ENCODE measurements at regions not wholly inside any gene's neighbourhood (a gene's known extent, or its start where the extent isn't known, plus 50 kb on each side); places are given as distances from the start of the nearest gene placed in this dataset.

DNA sequence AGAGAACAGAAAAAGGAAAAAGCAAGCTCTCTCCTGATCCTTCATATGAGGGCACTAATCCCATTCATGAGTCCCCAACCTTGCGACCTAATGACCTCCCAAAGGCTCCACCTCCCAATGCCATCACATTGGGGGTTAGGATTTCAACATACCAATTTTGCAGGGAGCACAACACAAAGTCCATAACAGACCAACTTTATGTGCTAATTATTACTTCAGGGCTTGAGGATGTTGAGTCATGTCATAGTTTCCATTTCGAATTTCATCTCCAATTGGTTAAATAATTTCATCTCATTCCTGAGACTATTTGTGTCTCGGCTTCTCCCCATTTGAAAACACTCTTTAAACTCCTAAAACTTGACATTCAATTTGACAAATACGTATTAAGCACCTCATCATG lies 69.9 kb upstream of the KLF7 start:
- H3K4me3 ChIP-seq (ENCODE audit: low read length): no peak overlapping the region
- no peaks in the 10 kb centered on the region for H3K27me3 ChIP-seq (ENCODE audit: control insufficient read depth, insufficient read depth, low read length)
- H3K36me3 ChIP-seq (ENCODE audit: control insufficient read depth, insufficient read depth, low read length): no peaks in the 10 kb centered on the region
- no peak overlapping the region for H3K27ac ChIP-seq (ENCODE audit: low read length)
- H3K9me3 ChIP-seq (replicated peaks; ENCODE audit: control insufficient read depth, low read depth, low read length): no peaks in the 10 kb centered on the region
- peaks cover 8% of the 10 kb centered on the region for H3K4me1 ChIP-seq (ENCODE audit: control insufficient read depth, insufficient read depth, low read length)
- no CpG with 5 or more reads among the region's 4 CpGs for WGBS (ENCODE audit: insufficient coverage)
- DNase-seq: no peak

DNA sequence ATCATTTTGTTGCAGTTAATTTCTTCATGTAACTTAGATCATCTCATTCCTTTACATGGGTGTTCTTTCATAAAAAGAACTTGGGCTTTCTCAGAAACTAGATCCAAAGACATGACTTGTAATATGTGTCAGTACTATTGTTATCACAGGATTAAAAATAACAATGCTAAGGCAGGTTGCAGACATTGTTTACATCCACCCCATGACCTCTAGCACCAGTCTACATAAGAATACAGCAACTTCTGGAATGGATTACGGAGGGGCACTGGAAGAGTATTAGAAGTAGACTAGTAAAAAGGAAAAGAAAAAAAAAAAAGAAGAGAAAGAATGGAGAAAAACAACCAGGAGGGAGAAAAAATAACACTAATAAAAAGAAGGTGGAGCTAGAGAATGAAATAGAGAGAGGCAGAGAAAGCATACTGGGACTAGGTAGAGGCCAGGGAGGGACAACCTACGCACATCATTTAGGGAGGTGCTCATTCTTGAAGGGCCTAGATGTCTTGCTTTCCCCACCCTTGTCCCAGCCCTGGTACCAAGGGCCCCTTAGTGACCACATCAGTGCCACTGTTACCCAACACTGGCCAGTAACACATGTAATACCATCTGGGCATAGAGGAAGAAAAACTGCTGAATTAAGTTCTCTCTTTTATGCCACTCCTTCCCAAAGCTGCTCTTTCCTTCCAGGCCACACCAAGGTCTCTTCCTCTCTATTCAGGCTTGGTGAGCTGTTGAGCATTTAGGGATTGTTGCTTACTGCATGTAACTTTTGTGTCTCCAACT lies 70.6 kb upstream of the KLF7 start:
- peak; percentile 20 for DNase-seq
- no peaks in the 10 kb centered on the region for H3K9me3 ChIP-seq (replicated peaks; ENCODE audit: control insufficient read depth, low read depth, low read length)
- H3K36me3 ChIP-seq (ENCODE audit: control insufficient read depth, insufficient read depth, low read length): no peaks in the 10 kb centered on the region
- WGBS (ENCODE audit: insufficient coverage): no CpG with 5 or more reads among the region's 2 CpGs
- H3K4me3 ChIP-seq (ENCODE audit: low read length): no peak overlapping the region
- no peak overlapping the region for H3K27ac ChIP-seq (ENCODE audit: low read length)
- peaks cover 8% of the 10 kb centered on the region for H3K4me1 ChIP-seq (ENCODE audit: control insufficient read depth, insufficient read depth, low read length)
- H3K27me3 ChIP-seq (ENCODE audit: control insufficient read depth, insufficient read depth, low read length): no peaks in the 10 kb centered on the region

DNA sequence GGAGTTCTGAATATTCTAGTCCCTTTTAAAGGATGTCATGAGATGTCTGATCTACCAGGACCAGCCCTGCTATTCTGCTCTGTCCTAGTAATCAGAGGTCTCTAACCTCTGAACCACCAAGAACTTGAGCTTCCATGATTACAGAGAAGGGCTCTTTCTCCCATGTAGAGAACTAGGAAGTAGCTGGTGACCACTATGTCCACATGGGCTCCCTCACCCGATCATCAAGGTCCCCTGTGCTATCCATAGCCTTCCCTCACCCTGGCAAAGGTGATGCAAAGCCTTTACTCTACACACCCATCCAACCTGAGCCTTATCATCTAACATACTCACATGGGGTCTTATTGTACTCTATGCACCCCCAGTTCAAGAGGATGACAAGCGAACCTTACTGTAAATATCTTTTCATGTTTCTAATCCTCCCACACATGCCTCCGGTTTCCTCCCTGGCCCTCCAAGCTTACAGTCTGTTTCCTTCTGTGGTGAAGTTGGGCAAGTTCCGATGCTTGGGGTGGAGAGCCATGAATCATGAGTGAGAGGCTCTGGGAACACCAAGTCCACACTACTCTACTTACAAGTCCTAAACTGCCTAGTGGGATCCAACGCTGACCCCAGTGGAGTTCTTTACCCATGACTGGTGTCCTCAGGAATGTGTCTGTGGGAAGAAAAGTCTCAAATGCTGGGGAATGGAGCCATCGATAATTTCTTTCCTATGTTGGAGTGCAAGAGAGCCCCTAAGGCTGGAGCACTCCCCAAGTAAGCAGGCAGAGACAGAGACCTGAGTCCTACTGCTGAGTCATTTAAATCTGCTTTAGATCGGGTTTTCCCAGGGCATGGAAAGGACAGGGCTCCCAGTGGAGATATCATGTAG lies 73.3 kb upstream of the KLF7 start:
- H3K27ac ChIP-seq (ENCODE audit: low read length): no peak overlapping the region
- peak; percentile 30 for DNase-seq
- WGBS (ENCODE audit: insufficient coverage): 40% methylated on average over 3 of the region's 7 CpGs
- H3K36me3 ChIP-seq (ENCODE audit: control insufficient read depth, insufficient read depth, low read length): no peaks in the 10 kb centered on the region
- H3K4me3 ChIP-seq (ENCODE audit: low read length): no peak overlapping the region
- peaks cover 8% of the 10 kb centered on the region for H3K4me1 ChIP-seq (ENCODE audit: control insufficient read depth, insufficient read depth, low read length)
- H3K27me3 ChIP-seq (ENCODE audit: control insufficient read depth, insufficient read depth, low read length): no peaks in the 10 kb centered on the region
- H3K9me3 ChIP-seq (replicated peaks; ENCODE audit: control insufficient read depth, low read depth, low read length): no peaks in the 10 kb centered on the region

DNA sequence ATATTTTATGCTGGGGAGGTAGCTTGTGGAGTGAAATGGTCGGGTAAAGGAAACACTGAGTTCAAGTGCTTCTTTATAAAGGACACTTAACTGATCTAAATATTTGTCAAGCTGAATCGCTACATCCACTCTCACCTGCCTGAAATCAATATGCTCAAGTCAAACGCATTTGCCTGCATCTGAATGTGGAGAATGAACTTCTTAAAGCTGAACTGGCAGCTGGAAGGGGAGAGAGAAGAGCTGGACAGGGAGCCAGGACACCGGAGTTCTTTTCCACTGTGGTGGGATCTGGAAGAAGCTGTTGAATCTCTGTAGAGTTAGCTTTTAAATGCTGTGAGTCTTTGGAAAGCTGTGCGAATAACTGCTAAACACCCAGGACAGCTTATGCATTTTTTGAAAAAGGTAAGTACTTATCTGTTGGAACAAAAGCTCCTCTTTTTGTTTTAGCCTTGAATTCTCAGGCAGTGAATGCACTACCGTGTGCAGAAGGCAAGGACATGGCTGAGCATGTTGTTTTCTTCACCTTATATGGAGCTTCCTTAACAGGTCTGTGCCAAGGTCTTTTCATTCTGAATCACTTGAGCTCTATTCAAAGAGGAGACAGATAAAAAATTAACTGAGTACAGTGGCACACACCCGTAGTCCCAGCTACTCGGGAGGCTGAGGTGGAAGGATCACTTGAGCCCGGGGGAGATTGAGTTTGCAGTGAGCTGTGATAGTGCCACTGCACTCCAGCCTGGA lies 74.2 kb upstream of the KLF7 start:
- no peak overlapping the region for H3K27ac ChIP-seq (ENCODE audit: low read length)
- H3K4me1 ChIP-seq (ENCODE audit: control insufficient read depth, insufficient read depth, low read length): peaks cover 8% of the 10 kb centered on the region
- H3K9me3 ChIP-seq (replicated peaks; ENCODE audit: control insufficient read depth, low read depth, low read length): no peaks in the 10 kb centered on the region
- H3K4me3 ChIP-seq (ENCODE audit: low read length): no peak overlapping the region
- no peaks in the 10 kb centered on the region for H3K36me3 ChIP-seq (ENCODE audit: control insufficient read depth, insufficient read depth, low read length)
- WGBS (ENCODE audit: insufficient coverage): 68% methylated on average over 2 of the region's 9 CpGs
- no peaks in the 10 kb centered on the region for H3K27me3 ChIP-seq (ENCODE audit: control insufficient read depth, insufficient read depth, low read length)
- DNase-seq: no peak

GRCh38 chr2:207240649-207241048 lies 74.9 kb upstream of the KLF7 start:
- DNase-seq: no peak
- H3K4me1 ChIP-seq (ENCODE audit: control insufficient read depth, insufficient read depth, low read length): peaks cover 8% of the 10 kb centered on the region
- no CpG with 5 or more reads among the region's 1 CpG for WGBS (ENCODE audit: insufficient coverage)
- H3K27ac ChIP-seq (ENCODE audit: low read length): no peak overlapping the region
- H3K36me3 ChIP-seq (ENCODE audit: control insufficient read depth, insufficient read depth, low read length): no peaks in the 10 kb centered on the region
- H3K27me3 ChIP-seq (ENCODE audit: control insufficient read depth, insufficient read depth, low read length): no peaks in the 10 kb centered on the region
- H3K9me3 ChIP-seq (replicated peaks; ENCODE audit: control insufficient read depth, low read depth, low read length): no peaks in the 10 kb centered on the region
- no peak overlapping the region for H3K4me3 ChIP-seq (ENCODE audit: low read length)

GRCh38 chr2:207241198-207241597 lies 75.5 kb upstream of the KLF7 start:
- Histone ChIP-seq H3K4me3 (ENCODE audit: low read length) (no peak overlapping the region), H3K27ac (ENCODE audit: low read length) (no peak overlapping the region), H3K36me3 (ENCODE audit: control insufficient read depth, insufficient read depth, low read length) (no peaks in the 10 kb centered on the region), H3K9me3 (replicated peaks; ENCODE audit: control insufficient read depth, low read depth, low read length) (no peaks in the 10 kb centered on the region), H3K4me1 (ENCODE audit: control insufficient read depth, insufficient read depth, low read length) (peaks cover 8% of the 10 kb centered on the region), H3K27me3 (ENCODE audit: control insufficient read depth, insufficient read depth, low read length) (no peaks in the 10 kb centered on the region)
- WGBS (ENCODE audit: insufficient coverage): 100% methylated on average over 1 of the region's 3 CpGs
- DNase-seq: no peak

GRCh38 chr2:207243601-207244000 lies 77.9 kb upstream of the KLF7 start:
- Histone ChIP-seq H3K4me1 (ENCODE audit: control insufficient read depth, insufficient read depth, low read length) (peaks cover 8% of the 10 kb centered on the region), H3K36me3 (ENCODE audit: control insufficient read depth, insufficient read depth, low read length) (no peaks in the 10 kb centered on the region), H3K9me3 (replicated peaks; ENCODE audit: control insufficient read depth, low read depth, low read length) (no peaks in the 10 kb centered on the region), H3K27ac (ENCODE audit: low read length) (no peak overlapping the region), H3K4me3 (ENCODE audit: low read length) (no peak overlapping the region), H3K27me3 (ENCODE audit: control insufficient read depth, insufficient read depth, low read length) (no peaks in the 10 kb centered on the region)
- no peak for DNase-seq
- WGBS (ENCODE audit: insufficient coverage): no CpG with 5 or more reads among the region's 1 CpG

DNA sequence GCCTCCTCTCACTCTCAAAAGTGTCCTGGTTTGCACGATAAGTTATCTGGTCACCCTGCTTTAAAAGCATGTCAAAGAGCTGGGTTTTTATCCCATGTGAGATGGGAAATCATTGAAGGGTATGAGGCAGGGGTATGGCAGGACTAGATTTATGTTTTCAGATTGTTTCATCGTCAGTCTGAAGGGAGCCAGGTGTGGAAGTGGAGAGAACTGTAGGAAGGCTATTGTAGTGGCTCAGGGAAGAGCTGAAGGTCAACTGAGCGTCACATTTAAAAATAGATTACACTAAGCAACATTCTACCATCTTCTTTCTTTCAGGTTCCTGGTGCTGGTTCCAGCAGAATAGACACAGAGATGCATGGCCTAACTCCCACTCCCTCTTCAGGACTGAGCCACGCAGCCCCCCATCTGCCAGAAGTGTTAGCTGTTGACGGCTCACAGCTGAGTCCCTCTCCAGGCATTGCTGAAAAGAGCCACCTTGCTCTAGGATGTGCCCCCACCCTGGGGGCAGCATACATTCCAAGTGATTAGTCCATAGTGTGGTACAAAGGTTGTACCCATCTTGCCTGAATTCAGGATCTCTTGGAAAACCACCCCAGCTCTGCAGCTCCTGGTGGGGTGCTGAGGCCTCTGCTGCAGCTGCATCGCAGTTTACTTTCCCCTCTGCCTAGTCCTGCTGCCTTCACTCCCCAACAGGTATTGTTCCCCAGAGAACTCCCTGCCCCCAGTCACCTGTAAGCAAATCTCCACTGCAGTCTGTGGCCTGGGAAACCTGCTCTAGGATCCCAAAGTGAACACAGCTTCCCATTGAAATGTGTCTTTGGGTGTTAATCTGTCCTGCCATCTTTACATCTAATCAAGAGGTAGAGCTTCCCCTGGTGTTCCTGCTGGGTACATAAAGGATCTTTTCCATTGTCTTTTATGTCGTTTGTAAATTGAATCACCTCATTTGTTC lies 79.5 kb upstream of the KLF7 start:
- Histone ChIP-seq H3K36me3 (ENCODE audit: control insufficient read depth, insufficient read depth, low read length) (no peaks in the 10 kb centered on the region), H3K27ac (ENCODE audit: low read length) (no peak overlapping the region), H3K27me3 (ENCODE audit: control insufficient read depth, insufficient read depth, low read length) (no peaks in the 10 kb centered on the region), H3K4me1 (ENCODE audit: control insufficient read depth, insufficient read depth, low read length) (no peaks in the 10 kb centered on the region), H3K9me3 (replicated peaks; ENCODE audit: control insufficient read depth, low read depth, low read length) (no peaks in the 10 kb centered on the region), H3K4me3 (ENCODE audit: low read length) (no peak overlapping the region)
- 52% methylated on average over 5 of the region's 7 CpGs for WGBS (ENCODE audit: insufficient coverage)
- no peak for DNase-seq

DNA sequence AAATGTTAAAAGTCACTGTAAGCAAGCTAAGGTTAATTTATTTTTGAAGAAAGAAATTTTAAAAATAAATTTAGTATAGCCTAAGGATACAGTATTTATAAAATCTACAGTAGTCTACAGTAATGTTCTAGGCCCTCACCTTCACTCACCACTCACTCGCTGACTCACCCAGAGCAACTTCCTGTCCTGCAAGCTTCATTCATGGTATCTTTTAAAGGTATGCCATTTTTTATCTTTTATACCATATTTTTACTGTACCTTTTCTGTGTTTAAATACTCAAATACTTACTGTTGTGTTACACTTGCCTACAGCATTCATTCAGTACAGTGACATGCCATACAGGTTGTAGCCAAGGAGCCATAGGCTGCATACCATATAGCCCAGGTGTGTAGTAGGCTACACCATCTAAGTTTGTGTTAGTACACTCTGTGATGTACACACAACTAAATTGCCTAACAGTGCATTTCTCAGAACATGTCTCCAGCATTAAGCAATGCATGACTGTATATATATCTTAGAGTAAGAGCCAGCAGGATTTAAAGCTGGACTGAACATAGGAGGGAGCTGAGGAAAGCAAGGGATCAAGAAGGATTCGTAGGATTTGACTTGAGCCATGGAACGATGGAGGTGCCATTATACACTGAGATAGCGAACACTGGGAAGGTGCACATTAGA lies 83.1 kb upstream of the KLF7 start:
- Histone ChIP-seq H3K4me1 (ENCODE audit: control insufficient read depth, insufficient read depth, low read length) (no peaks in the 10 kb centered on the region), H3K9me3 (replicated peaks; ENCODE audit: control insufficient read depth, low read depth, low read length) (no peaks in the 10 kb centered on the region), H3K27ac (ENCODE audit: low read length) (no peak overlapping the region), H3K27me3 (ENCODE audit: control insufficient read depth, insufficient read depth, low read length) (no peaks in the 10 kb centered on the region), H3K36me3 (ENCODE audit: control insufficient read depth, insufficient read depth, low read length) (no peaks in the 10 kb centered on the region), H3K4me3 (ENCODE audit: low read length) (no peak overlapping the region)
- 75% methylated on average over 1 of the region's 4 CpGs for WGBS (ENCODE audit: insufficient coverage)
- DNase-seq: no peak

Data from muscle of leg (tissue), 3 donors.